ENCODE measurements at regions not wholly inside any gene's neighbourhood (a gene's known extent, or its start where the extent isn't known, plus 50 kb on each side); places are given as distances from the start of the nearest gene placed in this dataset.

DNA sequence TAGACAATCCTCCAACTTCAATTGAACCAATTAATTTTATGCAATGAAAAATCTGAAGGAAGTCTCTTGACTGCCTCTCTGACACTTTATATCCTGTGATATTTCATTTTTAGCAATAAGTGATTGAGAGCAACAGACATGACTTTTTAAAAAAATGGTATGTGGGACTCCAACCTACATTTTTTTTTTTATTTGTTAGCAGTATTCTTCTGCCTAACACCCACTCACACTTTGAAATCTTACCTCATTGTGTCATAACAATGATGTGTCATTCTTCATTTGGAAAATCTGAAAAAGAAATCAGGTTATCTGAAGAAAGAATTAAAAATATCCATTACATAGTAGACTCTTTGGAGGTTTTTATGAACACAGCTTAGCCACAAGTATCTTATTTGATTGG lies 541.3 kb upstream of the KCNMB2 start:
- no peak for DNase-seq (ENCODE audit: low spot score)

DNA sequence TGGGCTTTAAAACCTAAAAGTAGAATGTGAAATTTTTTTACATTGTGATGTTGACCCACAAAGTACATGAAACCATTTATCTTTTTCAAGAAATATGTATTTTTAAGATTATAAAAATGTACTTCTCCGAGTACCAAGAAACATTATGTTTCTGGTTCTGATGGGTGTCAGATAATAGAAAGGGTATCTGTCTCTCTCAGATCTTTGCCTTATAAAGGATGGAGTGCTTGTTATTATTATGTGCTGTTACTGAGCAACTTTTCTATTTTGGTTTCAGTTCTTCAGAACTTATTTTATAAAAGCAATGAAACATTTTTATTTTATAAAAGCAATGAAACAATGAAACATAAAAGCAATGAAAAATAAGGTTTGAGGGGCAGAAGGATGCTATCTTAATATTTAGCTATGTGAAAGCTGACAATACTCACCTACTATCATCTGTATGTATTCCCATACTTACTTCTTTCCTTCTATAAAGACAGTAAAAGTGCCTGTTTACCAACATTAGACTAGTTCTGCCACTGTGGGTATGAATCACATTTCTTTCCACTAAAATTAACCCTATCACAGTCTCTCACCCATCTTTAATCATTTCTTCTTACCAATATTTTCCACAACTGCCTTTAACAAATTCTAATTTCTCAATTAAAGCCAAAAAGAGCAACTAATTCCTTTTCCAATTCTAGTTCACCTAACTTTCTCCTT lies 540.7 kb upstream of the KCNMB2 start:
- DNase-seq (ENCODE audit: low spot score), result no peak

DNA sequence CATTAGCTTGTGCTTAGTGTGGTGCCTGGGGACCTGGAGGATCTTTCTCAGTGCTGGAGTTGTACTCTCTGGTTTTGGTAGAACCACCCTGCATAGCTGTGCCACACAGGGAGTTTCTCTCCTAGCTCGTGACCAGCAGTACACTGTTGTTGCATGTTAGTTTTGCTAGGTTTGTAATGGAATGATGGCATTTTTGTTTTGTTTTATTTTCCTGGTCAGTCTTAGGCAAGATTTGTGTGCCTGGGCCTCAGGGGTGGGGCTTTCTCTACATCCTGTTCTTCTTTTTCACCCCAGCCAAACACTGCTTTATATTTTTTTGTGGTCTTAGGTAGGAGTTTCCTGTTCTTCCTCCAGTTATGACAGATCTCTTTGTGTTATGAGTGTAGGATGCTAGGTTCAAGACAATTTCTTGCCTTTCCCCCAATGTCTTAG lies 534.5 kb upstream of the KCNMB2 start:
- no peak for DNase-seq (ENCODE audit: low spot score)

DNA sequence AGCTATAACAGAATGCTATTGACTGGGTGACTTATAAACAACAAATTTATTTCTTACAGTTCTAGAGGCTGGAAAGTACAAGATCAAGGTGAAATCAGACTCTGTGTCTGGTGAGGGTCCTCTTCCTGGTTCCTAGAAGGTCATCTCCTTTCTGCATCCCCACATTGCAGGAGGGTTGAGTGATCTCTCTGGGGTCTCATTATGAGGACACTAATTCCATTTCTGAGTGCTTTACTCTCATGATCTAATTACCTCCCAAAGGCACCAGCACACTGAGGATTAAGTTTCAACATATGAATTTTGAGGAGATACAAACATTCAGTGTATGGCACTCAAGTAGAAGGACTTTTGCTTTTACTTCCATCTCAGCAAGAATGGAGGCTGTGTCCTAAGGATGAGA lies 534.1 kb upstream of the KCNMB2 start:
- no peak for DNase-seq (ENCODE audit: low spot score)

DNA sequence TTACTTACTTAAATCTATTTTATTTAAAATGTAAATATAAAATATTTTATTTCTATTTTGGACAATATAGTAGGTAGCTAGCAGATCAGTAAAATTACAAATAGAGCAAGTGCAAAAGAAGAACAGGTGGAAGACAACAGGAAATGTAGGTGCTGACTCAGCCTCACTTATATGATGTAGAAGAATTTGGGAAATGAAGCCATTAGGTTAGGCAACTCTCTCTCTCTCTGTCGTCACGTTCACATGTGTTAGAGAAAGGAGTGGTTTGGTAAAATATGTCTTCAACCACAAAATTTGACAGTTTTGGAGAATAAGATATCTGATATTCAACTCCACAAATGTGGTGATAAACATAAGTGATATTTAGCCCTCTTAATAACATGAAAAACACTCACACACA lies 532.5 kb upstream of the KCNMB2 start:
- DNase-seq (ENCODE audit: low spot score), result no peak

DNA sequence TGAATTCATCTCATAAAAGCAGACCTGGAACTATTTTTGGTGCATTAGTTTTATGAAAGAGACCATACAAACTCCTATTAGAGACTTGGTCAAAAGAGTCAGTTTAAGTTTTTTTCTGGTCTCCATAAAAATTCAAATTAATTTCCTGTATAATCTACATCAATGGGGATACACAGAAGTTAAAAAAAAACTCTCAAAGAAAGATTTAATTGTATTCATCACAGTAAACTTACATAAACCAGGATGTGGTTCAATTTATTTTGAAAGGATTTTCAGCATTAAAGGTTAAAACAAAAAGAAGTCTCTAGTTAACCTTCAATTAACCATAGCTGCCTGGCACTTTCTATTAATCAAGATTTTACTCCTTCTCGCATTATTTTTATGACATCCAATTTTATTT lies 530.3 kb upstream of the KCNMB2 start:
- DNase-seq (ENCODE audit: low spot score), result no peak

DNA sequence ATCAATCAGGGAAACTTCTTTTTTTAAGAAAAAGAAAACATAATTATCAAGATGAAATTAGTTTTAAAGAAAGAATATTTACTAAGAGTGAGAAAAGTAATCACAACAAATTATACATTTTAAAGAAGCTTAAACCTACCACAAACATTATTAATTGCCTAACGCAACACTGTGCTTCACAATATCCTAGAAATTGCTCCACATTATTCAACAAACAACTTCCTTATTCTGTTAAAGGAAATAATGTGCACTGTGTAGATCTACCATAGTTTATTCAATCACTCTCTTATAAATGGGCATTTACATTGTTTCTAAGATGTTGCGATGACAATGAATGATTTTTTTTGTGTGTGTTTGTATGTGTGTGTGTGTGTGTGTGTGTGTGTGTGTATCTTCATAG lies 525.9 kb upstream of the KCNMB2 start:
- DNase-seq (ENCODE audit: low spot score), result no peak

DNA sequence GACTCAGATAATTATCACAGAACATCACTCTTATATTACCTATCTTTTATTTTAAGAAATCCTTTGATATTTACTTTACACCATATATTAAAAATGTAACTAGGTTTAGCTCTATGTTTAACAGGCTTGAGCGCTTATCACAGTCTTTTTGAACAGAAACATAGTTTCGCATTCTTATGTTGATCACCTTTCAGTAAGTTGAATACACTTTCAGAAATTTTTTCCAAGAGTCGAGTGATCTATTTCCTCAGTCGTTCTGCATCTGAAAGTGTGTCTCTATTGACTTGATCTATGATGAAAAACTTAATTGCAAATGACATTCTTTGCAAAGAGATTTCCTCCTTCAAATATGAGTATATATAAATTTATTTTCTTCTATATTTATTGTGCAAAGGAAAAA lies 516.6 kb upstream of the KCNMB2 start:
- no peak for DNase-seq (ENCODE audit: low spot score)

DNA sequence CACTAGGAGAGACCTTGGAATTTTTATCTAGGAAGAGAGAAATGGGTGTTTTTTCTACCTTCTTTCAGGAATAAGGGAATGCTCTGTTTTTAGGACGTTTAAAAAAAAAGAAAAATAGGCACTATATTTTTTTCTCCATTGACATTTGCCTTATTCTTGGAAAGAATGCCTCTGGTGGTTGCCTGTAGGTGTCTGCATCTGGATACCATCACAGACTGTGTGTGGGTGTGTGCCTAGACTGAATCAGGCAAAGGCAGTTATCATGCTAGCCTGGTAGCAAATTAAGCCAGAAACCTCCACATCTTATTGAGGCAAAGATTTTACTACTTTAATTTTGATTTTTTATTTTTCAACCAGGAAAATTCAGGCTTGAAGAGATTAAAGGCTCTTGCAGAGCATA lies 513.6 kb upstream of the KCNMB2 start:
- no peak for DNase-seq (ENCODE audit: low spot score)

DNA sequence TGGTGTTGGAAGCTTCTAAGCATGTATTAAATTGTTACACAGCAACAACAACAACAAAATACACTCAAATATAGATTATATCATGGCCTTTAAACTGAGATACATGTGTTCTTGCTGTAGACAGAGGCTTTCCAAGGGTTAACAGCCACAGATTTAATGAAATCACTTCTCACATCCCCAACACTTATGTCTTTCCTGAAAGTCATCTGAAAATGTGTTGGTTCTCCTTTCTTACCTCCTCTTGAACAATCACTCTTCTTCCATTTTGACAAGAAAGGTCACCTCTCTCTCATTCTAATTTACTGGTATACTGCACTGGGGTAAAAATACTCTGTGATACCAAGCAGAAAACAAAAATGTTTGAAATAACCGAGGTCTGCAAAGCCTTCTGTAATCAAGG lies 507.3 kb upstream of the KCNMB2 start:
- DNase-seq (ENCODE audit: low spot score), result no peak

DNA sequence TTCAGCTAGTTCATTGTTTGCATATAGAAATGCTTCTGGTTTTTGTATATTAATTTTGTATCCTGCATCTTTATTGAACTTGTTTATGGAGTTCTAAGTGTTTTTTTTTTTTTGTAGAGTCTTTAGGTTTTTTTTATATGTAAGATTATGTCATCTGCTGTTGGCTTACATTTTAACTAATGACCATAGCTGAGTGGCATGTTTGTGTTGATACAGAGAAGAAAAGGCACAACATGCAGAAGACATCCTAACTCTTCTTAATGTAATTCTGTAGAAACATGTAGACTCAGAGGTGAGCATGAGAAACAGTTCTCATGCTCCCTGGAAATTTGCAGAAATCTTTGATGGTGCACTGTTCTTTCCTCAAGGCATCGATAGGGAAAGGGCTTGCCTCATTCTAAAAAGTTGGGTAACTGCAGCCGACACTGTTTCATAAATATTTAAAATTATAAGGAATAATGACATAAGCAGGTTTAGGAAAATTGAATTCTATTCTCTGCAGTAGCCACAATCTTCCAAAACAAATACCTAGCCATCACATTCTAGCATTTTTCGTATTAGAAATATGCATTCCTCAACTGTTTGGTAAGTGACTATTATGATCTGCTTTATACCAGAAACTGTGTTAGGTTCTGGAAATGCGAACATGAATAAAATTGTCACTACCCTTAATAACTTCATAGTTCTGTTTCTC lies 499.6 kb upstream of the KCNMB2 start:
- no peak for DNase-seq (ENCODE audit: low spot score)

DNA sequence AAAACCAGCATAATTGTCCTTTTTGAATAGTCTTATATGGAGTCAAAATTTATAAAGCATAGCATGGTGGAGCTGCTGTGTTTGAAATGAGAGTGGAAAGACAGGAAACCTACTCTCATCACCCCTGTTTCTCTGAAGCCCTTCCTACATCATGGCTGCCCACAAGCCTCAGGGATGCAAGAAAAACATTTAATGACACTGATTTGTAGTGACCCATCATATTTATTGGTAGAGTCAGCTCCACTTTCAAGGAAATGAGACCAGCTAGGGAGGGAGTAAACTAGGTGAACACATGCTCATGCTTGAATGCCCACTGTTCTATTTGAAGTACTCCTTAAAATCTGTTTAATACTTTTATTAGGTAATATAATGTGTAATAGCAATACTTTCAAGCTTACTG lies 494.3 kb upstream of the KCNMB2 start:
- no peak for DNase-seq (ENCODE audit: low spot score)

DNA sequence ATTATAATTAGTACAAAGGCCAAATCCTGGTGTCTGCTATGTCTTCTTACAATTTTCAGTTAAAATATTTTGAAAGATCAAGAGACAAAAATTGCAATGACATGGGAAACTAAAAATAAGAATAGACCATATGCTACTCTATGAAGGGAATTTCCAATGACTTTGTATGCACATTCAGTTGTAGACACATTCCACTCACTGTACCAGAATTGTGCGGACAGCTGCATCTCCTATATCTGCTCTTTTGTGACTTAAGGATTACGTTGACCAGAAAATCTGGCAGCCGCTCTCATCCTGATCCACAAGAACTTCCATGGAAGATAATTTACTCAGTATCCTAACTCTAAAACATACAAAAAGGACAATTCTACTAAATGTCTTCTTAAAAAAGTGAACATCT lies 493.9 kb upstream of the KCNMB2 start:
- no peak for DNase-seq (ENCODE audit: low spot score)

DNA sequence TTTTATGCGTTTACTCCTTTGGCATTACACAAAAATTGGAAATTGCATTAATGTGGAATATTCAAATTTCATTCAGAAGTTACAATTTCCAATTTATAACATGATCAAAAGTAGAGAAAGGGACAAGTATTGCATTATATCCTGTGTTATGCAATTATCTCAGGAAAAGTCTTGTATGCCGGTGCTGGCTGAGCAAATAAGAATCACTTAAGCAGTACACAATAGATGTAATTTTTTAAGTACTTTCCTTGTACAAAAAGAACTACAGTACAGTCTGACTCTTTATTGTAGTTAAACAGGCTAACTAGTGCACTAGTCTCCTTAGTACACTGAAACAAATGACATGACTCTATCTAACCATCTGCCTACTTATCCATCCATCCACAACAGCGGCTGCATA lies 493.2 kb upstream of the KCNMB2 start:
- DNase-seq (ENCODE audit: low spot score), result no peak

DNA sequence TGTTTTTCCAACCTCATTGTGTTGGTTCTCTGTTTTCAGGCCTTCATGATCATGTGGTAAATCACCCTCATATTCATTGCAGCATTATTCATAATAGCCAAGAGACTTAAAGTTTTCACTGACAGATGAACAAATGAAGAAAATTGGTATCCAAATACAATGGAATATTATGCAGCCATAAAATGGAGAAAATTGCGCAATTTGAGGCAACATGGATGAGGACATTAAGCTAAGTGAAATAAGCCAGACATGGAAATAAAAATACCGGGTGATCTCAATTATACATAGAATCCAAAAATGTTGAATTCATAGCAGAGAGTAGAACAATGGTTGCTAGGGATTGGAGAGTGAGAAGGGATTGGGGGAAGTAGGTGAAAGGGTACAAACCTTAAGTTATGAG lies 491.9 kb upstream of the KCNMB2 start:
- no peak for DNase-seq (ENCODE audit: low spot score)

DNA sequence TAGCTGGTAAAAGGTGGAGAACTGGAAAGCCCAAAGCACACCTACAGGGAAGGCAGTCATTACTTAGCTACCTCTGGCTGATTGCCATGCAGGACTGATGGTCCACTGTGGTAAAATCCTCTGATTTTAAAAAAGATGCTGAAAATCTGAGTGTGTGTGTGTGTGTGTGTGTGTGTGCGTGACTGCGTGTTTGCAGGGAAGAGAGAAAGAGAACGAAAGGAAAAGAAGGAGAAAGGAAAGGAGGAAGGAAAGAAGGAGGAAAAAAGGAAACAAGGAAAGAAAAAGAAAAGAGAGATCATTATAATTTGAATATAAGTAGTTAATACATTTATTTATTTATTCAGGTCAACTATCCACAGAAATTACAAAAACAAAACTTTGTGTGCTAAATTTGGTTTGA lies 488.7 kb upstream of the KCNMB2 start:
- no peak for DNase-seq (ENCODE audit: low spot score)

DNA sequence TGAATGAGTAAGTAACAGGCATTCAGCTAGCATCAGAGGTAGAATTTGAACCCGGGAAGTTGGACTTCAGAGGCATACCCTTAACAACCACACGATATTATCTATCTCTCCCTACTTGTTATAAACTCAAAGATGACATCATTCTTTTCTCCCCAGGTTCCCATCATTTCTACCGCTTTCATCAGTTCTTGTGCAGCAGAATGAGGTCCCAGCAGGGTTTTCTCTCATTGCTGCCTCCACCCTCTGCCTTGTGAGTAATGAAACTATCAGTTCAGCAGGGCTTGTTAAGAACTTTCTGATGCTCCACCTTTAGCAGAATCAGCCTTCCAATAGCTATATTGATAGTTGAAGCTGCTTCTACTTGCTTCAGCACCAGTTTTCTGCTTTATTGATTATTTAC lies 487.5 kb upstream of the KCNMB2 start:
- DNase-seq (ENCODE audit: low spot score), result no peak

DNA sequence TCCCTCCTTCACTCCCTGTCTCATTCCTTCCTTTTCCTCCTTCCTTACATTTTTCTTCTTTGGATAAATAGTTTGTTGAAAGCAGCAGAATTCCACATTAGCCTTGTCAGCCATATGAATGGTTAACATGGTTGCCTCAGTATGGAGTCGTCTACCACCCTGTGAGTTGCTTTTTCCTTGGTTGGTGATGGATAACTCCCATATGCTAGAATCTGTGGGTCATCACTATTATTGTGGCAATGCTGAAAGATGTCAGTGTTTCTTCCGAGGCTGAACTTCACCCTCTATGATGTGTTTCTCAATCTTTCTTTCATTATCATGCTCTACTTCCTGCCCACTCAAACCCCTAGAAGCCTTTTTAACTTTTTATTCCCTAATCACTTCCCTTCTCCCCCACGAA lies 481.8 kb upstream of the KCNMB2 start:
- no peak for DNase-seq (ENCODE audit: low spot score)

DNA sequence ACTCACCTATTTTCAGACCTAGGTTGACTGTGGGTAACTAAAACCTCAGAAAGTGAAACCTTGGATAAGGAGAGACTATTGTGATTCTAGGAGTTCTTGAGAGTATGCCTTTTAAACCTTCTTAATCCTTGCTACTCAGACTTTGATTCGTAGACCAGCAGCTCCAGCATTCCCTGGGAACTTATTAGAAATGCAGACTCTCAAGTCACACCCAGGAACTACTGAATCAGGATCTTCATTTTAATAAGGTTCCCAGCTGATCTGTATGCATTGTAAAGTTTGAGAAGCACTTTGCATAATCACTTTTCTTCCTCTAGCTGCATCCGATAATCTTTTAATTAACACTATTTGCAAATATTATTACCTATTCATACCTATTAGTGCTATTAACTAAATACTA lies 480.3 kb upstream of the KCNMB2 start:
- no peak for DNase-seq (ENCODE audit: low spot score)

DNA sequence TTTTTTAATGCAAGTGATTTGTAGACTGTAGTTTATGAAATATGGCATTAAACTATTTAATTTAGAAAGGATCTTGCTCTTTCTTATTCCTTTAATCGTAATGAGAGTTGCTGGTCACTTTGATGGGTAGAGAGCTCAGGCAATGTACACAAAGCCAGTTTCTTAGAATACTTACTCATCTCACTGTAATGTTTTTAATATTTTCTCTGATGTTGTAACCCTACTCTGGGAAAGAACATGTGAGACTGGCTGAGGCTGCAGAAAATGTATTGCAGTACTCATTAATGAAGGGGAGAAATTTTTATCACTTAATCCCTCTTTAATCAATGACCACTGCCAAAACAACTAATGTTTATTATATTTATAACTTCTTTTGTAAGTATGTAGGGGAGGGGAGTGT lies 479.4 kb upstream of the KCNMB2 start:
- no peak for DNase-seq (ENCODE audit: low spot score)

DNA sequence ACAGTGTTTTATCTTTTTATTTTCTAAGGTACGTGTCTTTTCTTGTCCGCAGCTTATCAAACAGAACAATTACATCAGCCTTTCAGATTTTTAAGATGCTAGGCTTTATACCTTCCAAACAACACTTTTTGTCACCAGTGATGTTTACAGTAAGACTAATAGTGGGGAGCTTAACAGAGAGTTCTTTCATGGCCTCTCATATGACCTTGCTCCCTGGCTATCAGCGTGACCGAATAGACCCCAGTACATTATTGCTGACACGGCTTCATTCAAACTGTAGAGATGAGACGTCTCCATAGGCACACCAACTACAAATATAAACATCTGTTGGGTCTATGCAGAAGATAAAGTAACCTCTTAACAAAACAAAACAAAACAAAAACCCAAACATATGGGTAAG lies 477.6 kb upstream of the KCNMB2 start:
- DNase-seq (ENCODE audit: low spot score), result no peak

DNA sequence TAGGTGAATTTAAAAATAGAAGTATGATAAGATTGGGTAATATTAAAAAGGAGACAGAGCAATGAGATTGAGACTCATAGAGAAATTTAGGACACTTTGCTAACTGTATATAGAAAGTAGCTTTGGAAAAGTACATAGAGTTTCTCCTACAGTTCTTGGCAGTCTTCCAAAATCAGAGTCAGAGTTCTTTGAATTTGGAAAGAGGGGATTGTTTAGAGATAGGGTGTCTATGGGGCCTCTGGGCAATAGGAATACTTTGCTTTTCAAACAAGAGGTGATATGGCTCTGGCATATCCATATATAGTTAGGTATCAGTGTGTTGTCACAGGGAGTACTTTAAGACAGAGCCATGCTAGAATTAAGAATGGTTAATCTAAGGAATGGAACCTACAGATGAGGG lies 477.1 kb upstream of the KCNMB2 start:
- DNase-seq (ENCODE audit: low spot score), result no peak

DNA sequence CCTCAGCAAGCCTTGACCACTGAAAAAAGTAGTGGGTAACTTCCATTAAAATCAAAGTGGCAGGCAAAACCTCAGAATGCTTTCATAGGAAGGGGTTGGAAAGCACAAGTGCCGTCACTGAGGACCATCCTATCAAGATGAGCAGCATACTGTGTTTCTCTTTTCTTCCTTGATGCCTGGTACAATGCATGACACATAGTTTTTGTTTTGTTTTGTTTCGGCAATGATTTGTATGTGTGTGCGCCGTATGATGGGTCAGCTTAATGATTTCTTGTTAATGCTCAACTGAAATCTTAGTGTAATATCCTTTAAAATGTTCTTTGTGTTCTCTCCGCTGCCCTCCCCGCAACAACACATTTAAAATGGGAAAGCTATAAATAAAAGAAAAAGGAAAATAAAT lies 476.4 kb upstream of the KCNMB2 start:
- DNase-seq (ENCODE audit: low spot score), result no peak

DNA sequence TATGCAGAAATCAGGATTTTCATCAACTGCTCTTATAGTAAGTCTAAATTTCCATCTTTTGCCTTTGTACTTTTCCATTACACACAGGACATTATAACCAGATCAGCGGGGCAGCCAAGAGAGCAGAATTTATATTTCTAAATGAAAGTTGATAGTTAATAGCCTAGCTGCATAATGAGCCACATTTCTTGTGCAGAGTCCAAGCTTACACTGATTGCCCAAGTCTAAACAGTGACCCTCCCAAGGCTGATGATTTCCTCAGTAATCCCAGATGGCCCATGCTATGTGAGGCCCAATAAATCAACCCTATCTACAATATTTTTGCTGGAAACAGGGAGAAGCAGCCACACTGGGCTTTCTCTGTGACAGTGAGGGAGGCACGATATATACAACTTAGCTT lies 475.8 kb upstream of the KCNMB2 start:
- no peak for DNase-seq (ENCODE audit: low spot score)
